ACC112 (cell line): ENCODE measurements at regions not wholly inside any gene's neighbourhood (a gene's known extent, or its start where the extent isn't known, plus 50 kb on each side); places are given as distances from the start of the nearest gene placed in this dataset.
"Not testable (repeated sequence)": the region's sequence is repeated elsewhere in the genome, so short reads cannot be mapped to it uniquely, and the experiment has no call there.

Experiments used
- H2AFZ ChIP-seq: fragments of 200-600 bp; sonication (generic); one replicate; pipeline ENCODE4 v1.6.0; 2017; ENCODE audit warnings: antibody characterized with exemption, low read length; ENCODE audit not compliant: unreplicated experiment
- H3K27ac ChIP-seq: fragments of 200-600 bp; sonication (generic); 2 replicates; pipeline ENCODE4 v1.5.1; 2014; ENCODE audit warnings: low read depth, mild to moderate bottlenecking, antibody characterized with exemption, low read length, moderate library complexity
- H3K27me3 ChIP-seq: fragments of 200-600 bp; sonication (generic); 2 replicates; pipeline ENCODE4 v1.6.1; 2014; ENCODE audit warnings: mild to moderate bottlenecking, antibody characterized with exemption, low read length, moderate library complexity, mixed read lengths; ENCODE audit not compliant: insufficient read depth
- H3K36me3 ChIP-seq: fragments of 200-600 bp; sonication (generic); 2 replicates; pipeline ENCODE4 v1.6.1; 2016; ENCODE audit warnings: mild to moderate bottlenecking, antibody characterized with exemption, low read length, moderate library complexity, mixed read lengths; ENCODE audit not compliant: insufficient read depth
- H3K4me1 ChIP-seq: fragments of 200-600 bp; sonication (generic); one replicate; pipeline ENCODE4 v1.6.1; 2016; ENCODE audit warnings: low read length, mixed read lengths; ENCODE audit not compliant: insufficient read depth, unreplicated experiment, control insufficient read depth
- H3K4me3 ChIP-seq: fragments of 200-600 bp; sonication (generic); 2 replicates; pipeline ENCODE4 v1.5.1; 2014; ENCODE audit warnings: mild to moderate bottlenecking, low read depth, low read length
- H3K79me2 ChIP-seq: fragments of 200-600 bp; sonication (generic); one replicate; pipeline ENCODE4 v1.6.0; 2016; ENCODE audit warnings: low read length; ENCODE audit not compliant: control insufficient read depth, unreplicated experiment, insufficient read depth

DNA sequence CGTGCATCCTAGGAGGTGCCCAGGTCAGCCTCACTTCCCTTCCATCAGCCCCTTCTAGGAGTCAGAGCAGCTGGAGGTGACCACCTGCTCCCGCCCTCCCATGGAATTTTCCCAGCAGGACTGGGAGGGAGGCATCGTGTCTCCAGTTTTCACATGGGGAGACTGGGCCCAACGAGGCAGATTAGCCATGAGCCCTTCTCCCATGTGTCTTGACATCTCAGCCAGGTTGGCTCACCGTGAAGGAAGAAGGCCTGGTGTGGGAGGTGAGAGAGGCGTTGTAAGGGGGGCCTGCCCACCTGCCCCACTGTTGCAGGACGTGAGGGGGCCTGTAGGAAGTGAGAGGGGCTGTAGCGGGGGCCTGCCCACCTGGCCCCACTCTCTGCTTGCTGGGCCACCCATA is 1521.4 kb downstream of the BRD1 start:
- H3K4me3 ChIP-seq: no peak overlapping the region
- no peaks in the 10 kb centered on the region for H3K27me3 ChIP-seq

DNA sequence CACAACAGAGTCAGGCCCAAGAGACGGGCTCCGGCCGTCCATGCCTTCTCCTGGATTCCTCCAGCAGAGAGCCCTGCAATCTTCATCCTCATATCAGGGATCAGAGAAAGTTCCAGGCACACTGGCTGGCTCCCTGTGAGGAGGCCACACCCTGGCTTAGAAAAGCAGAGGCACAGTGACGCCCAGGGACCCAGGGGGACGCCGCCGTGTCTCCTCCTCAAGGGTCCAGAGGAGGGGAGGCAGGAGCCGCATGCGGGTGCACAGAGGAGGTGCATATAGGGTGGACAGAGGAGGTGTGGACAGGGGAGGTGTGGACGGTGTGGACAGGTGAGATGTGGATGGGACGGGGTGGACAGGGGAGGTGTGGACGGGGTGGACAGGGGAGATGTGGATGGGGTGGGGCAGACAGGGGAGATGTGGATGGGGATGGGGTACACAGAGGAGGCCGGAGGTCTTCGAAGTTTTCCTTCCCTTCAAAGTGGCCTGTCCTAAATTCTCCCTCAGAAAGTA is 1521.9 kb downstream of the BRD1 start:
- Histone ChIP-seq H3K4me3 (no peak overlapping the region), H2AFZ (no peak overlapping the region), H3K79me2 (no peaks in the 10 kb centered on the region), H3K27ac (no peak overlapping the region), H3K36me3 (no peaks in the 10 kb centered on the region), H3K4me1 (no peaks in the 10 kb centered on the region), H3K27me3 (no peaks in the 10 kb centered on the region)

More for the DNA sequence above, 1521.4 kb downstream of the BRD1 start:
- H3K36me3 ChIP-seq: no peaks in the 10 kb centered on the region
- H3K27ac ChIP-seq: no peak overlapping the region
- H3K79me2 ChIP-seq: no peaks in the 10 kb centered on the region
- no peak overlapping the region for H2AFZ ChIP-seq
- H3K4me1 ChIP-seq: no peaks in the 10 kb centered on the region

DNA sequence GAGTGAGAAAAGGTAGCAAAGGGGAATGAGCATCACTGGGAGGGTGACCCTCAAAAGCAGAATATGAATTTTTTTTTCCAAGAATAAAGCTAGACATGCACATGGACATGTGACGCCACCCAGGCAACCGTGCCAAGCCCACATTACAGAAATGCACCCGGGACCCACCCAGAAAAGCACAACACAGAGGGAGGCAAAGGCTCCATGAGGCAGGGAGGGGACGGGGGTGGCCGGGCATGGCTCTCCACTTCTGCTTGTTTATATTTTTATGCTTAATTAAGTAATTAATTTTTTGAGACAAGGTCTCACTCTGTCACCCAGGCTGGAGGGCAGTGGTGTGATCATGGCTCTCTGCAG is 1524.3 kb downstream of the BRD1 start:
- H3K36me3 ChIP-seq: no peaks in the 10 kb centered on the region
- no peaks in the 10 kb centered on the region for H3K79me2 ChIP-seq
- no peak overlapping the region for H3K4me3 ChIP-seq

DNA sequence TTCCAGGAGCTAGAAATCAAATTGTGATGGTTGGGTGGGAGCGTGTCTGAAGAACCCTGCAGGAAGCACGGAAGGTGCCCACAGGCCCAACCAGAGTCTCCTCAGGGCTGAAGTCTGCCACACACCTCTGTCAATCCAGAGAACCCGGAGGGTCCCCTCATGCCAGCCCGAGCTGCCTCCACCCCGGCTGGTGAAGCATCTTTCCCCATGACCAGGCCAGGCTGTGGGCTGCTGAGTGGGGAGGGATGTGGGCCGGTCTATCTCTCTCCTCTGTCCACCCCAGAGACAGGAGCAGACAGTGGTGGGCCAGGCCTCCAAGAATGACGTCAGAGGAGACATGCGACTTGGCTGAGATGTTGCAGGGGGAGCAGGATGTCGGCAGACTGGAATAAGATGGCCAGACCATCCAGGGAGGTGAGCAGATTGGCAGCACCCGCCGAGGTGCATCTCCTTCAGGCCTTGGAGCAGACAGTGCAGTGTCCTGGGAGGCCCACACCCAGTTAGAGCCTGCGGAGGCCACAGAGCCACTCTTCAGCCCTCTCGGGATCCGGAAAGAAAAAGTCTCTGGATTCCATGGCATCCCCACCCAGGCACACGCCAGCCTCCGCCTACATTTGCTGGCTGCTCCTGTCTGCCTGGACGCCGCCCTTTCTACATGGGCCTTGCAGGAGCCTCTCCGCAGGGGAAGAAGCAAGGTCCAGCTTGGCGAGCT is 1524.9 kb downstream of the BRD1 start:
- Histone ChIP-seq H3K79me2 (no peaks in the 10 kb centered on the region), H2AFZ (no peak overlapping the region), H3K36me3 (no peaks in the 10 kb centered on the region), H3K4me3 (no peak overlapping the region), H3K4me1 (no peaks in the 10 kb centered on the region), H3K27me3 (no peaks in the 10 kb centered on the region), H3K27ac (no peak overlapping the region)

More for the DNA sequence above, 1524.3 kb downstream of the BRD1 start:
- Histone ChIP-seq H3K4me1 (no peaks in the 10 kb centered on the region), H3K27ac (no peak overlapping the region), H2AFZ (no peak overlapping the region), H3K27me3 (no peaks in the 10 kb centered on the region)

DNA sequence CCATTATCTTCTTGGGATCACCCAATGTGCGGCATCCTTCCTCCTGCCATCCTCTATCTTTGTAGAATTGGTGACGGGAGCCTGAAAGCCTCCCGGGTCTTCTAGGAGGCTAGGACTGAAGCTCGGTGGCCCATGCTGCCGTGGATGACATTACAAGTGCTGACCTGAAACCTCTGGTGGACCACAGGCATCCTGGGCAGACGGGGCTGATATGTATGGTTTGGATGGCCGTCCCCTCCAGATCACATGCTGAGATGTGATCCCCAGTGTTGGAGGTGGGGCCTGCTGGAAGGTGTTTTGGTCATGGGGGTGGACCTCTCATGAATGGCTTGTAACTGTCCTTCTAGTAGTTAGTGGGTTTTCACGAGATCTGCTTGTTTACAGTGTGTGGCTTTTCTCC is 1525.8 kb downstream of the BRD1 start:
- Histone ChIP-seq H3K79me2 (no peaks in the 10 kb centered on the region), H3K36me3 (no peaks in the 10 kb centered on the region), H3K27me3 (no peaks in the 10 kb centered on the region), H3K4me1 (no peaks in the 10 kb centered on the region), H3K27ac (no peak overlapping the region), H2AFZ (no peak overlapping the region), H3K4me3 (no peak overlapping the region)

DNA sequence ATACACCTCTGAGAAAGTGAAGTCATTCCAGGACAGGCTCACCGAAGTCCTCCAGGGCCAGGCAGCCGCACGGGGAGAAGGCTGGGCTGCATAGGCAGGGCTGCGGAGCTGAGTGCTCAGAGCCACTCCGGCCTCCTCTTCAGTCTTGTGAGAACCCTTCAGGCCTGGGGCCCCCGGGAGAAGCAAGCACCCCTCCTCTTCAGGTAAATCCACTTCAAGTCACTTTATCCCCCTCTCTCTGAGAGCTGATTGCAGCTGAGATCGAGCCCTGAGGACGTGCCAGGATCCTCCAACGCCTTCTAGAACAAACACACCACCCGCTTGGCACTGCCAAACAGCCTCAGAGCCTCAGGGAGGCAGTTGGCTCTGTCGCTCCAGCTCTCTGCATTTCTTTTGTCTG is 1526.3 kb downstream of the BRD1 start:
- Histone ChIP-seq H3K79me2 (no peaks in the 10 kb centered on the region), H3K27me3 (no peaks in the 10 kb centered on the region), H3K4me1 (no peaks in the 10 kb centered on the region)

DNA sequence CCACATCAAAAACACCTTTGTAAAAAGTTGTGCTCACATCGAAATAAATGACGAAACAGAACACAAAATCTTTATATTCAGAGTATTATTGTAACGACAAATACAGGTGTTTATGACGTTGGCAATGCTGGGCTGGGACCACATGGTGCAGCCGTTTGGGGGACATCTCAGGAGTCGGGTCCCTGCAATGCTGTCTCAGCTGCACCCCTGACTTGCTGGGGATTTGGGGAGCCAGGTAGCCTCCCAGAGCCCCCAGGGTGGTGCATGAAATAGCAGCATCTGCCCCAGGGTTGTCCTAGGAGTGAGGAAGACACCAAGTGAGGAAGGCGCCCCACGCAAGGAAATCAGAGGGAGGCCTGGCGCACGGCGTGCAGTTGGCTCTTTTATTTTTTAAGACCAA is 1526.8 kb downstream of the BRD1 start:
- no peaks in the 10 kb centered on the region for H3K79me2 ChIP-seq
- no peak overlapping the region for H3K4me3 ChIP-seq
- H3K36me3 ChIP-seq: no peaks in the 10 kb centered on the region
- H3K27ac ChIP-seq: no peak overlapping the region
- H2AFZ ChIP-seq: no peak overlapping the region
- H3K4me1 ChIP-seq: no peaks in the 10 kb centered on the region
- H3K27me3 ChIP-seq: no peaks in the 10 kb centered on the region

More for the DNA sequence above, 1526.3 kb downstream of the BRD1 start:
- H3K36me3 ChIP-seq: no peaks in the 10 kb centered on the region
- H3K4me3 ChIP-seq: no peak overlapping the region
- H2AFZ ChIP-seq: no peak overlapping the region
- no peak overlapping the region for H3K27ac ChIP-seq

DNA sequence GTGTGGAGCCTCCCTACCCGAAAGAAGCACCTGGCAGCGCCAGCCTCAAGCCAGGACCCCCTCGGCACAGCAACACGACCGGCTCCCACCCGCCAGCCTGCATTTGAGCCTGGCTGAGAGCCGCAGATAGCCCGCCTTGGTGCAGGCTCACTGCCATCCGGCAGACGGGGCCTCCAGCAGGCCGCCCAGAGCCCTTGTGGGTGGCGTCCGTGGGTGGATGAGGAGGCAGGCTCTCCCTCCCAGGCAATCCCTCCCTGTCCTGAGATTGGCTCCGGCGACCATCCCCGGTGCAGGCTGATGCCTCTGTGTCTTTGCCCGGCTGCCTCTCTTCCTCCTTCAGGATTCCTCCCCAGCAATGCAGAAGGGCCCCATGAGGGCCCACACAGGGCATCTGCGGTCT is 1527.9 kb downstream of the BRD1 start:
- H3K27me3 ChIP-seq: no peaks in the 10 kb centered on the region
- no peaks in the 10 kb centered on the region for H3K79me2 ChIP-seq
- no peak overlapping the region for H2AFZ ChIP-seq
- no peaks in the 10 kb centered on the region for H3K4me1 ChIP-seq
- no peak overlapping the region for H3K4me3 ChIP-seq
- H3K36me3 ChIP-seq: no peaks in the 10 kb centered on the region
- H3K27ac ChIP-seq: no peak overlapping the region

DNA sequence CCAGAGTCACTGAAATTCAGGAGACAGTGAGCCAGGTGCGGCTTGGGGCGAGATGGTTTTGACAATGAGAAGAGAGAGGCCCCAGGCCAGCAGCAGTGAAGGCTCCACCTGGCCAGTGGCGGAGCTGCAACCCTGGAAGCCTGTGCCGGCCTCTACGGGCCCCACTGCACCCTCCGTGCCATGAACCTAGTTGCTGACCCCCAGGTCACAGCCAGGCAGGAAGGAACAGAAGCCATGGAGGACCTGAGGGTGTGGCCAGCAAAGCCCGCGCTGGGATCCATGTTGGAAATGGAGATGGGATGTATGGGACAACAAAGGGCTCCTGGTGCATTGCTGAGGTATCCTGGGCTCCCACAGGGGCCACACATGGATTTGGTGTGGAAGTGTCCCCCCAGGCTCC is 1528.5 kb downstream of the BRD1 start:
- H3K79me2 ChIP-seq: no peaks in the 10 kb centered on the region
- H3K4me1 ChIP-seq: no peaks in the 10 kb centered on the region
- H3K4me3 ChIP-seq: no peak overlapping the region
- H3K27ac ChIP-seq: no peak overlapping the region
- H2AFZ ChIP-seq: no peak overlapping the region
- H3K27me3 ChIP-seq: no peaks in the 10 kb centered on the region
- no peaks in the 10 kb centered on the region for H3K36me3 ChIP-seq

DNA sequence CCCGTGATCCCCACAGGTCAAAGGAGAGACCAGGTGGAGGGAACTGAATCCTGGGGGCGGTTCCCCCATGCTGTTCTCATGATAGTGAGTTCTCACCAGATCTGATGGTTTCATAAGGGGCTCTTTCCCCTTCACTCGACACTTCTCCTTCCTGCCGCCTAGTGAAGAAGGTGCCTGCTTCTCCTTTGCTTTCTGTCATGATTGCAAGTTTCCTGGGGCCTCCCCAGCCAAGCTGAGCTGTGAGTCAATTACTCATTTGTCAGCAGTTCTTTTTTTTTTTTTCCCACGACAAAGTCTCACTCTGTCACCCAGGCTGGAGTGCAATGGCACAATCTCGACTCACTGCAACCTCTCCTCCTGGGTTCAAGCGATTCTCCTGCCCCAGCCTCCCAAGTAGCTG is 1530.4 kb downstream of the BRD1 start:
- Histone ChIP-seq H3K4me1 (no peaks in the 10 kb centered on the region), H2AFZ (no peak overlapping the region), H3K79me2 (no peaks in the 10 kb centered on the region), H3K36me3 (no peaks in the 10 kb centered on the region), H3K4me3 (no peak overlapping the region), H3K27ac (no peak overlapping the region), H3K27me3 (no peaks in the 10 kb centered on the region)

DNA sequence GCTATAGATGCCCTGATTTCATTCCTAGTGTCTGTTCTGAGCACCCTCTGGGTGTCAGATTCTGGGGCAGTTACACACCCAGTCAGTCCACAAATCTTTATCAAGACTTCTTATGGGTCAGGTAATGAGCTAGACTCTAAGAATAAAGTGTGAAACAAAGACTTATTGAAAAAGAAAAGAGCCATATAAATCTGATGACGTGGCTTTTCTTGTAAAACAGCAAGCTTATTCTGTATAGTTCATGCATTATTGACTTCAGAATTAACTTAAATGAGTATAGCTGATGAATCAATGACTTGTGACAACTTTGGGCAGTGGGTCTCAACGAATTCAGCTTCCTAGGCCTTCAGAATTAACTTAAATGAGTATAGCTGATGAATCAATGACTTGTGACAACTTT is 1527.5 kb downstream of the TBC1D22A start:
- not testable (repeated sequence) for H3K27me3 ChIP-seq, H3K36me3 ChIP-seq, H3K4me3 ChIP-seq, H3K79me2 ChIP-seq, H3K27ac ChIP-seq, H2AFZ ChIP-seq, H3K4me1 ChIP-seq
